ENCODE measurements at regions not wholly inside any gene's neighbourhood (a gene's known extent, or its start where the extent isn't known, plus 50 kb on each side); places are given as distances from the start of the nearest gene placed in this dataset.

- Histone ChIP-seq H3K9me3 (no peaks in the 10 kb centered on the region), H3K4me1 (no peaks in the 10 kb centered on the region), H3K27me3 (no peaks in the 10 kb centered on the region), H3K4me3 (no peak overlapping the region), H3K36me3 (ENCODE audit: low read depth, missing control alignments) (no peaks in the 10 kb centered on the region), H3K27ac (no peak overlapping the region)
- intact Hi-C loops (cut with DNase I; ENCODE audit: low total_unique reads), result no loop called here
- WGBS, 2 donors, result 87 to 93% methylated on average over 4 of the region's 4 CpGs
- no peak for DNase-seq
- no peak for TF ChIP-seq CTCF (IDR thresholded peaks at IDR 0.05)
- TF ChIP-seq POLR2A (IDR thresholded peaks at IDR 0.05), result no peak
These were observed 80.2 kb upstream of the NFE2L3 start for GRCh38 chr7:26071622-26072456.

GRCh38 chr7:26073041-26073440, 79.0 kb upstream of the NFE2L3 start:
- no peak for TF ChIP-seq POLR2A (IDR thresholded peaks at IDR 0.05)
- TF ChIP-seq CTCF (IDR thresholded peaks at IDR 0.05), result no peak
- Histone ChIP-seq H3K9me3 (no peaks in the 10 kb centered on the region), H3K27ac (no peak overlapping the region), H3K36me3 (ENCODE audit: low read depth, missing control alignments) (no peaks in the 10 kb centered on the region), H3K4me3 (no peak overlapping the region), H3K27me3 (no peaks in the 10 kb centered on the region), H3K4me1 (no peaks in the 10 kb centered on the region)
- DNase-seq, result no peak
- 59 to 66% methylated on average over 4 of the region's 4 CpGs for WGBS, 2 donors
- intact Hi-C loops (cut with DNase I; ENCODE audit: low total_unique reads), result no loop called here

- intact Hi-C loops (cut with DNase I; ENCODE audit: low total_unique reads), result no loop called here
- Histone ChIP-seq H3K27ac (no peak overlapping the region), H3K9me3 (no peaks in the 10 kb centered on the region), H3K27me3 (no peaks in the 10 kb centered on the region), H3K4me3 (no peak overlapping the region), H3K4me1 (peaks cover 4% of the 10 kb centered on the region), H3K36me3 (ENCODE audit: low read depth, missing control alignments) (no peaks in the 10 kb centered on the region)
- no peak for TF ChIP-seq CTCF (IDR thresholded peaks at IDR 0.05)
- no peak for TF ChIP-seq POLR2A (IDR thresholded peaks at IDR 0.05)
- no peak for DNase-seq
- WGBS, 2 donors, result 77 to 83% methylated on average over 4 of the region's 4 CpGs
These were observed 77.1 kb upstream of the NFE2L3 start for GRCh38 chr7:26074919-26075318.

- intact Hi-C loops (cut with DNase I; ENCODE audit: low total_unique reads), result no loop called here
These were observed 75.3 kb upstream of the NFE2L3 start for GRCh38 chr7:26076691-26077090.

More at GRCh38 chr7:26076691-26077090, 75.3 kb upstream of the NFE2L3 start:
- peaks cover 4% of the 10 kb centered on the region for H3K4me1 ChIP-seq
- no peaks in the 10 kb centered on the region for H3K27me3 ChIP-seq
- no peak overlapping the region for H3K4me3 ChIP-seq
- no peaks in the 10 kb centered on the region for H3K36me3 ChIP-seq (ENCODE audit: low read depth, missing control alignments)
- H3K27ac ChIP-seq, result no peak overlapping the region
- no peak for DNase-seq
- WGBS, 2 donors, result 93% methylated on average over 6 of the region's 6 CpGs
- TF ChIP-seq CTCF (IDR thresholded peaks at IDR 0.05) (no peak), POLR2A (IDR thresholded peaks at IDR 0.05) (no peak)
- no peaks in the 10 kb centered on the region for H3K9me3 ChIP-seq

All from testis (tissue), 2 donors.